ENCODE measurements at regions not wholly inside any gene's neighbourhood (a gene's known extent, or its start where the extent isn't known, plus 50 kb on each side); places are given as distances from the start of the nearest gene placed in this dataset.

GRCh38 chr5:123263859-123264258, 159.3 kb downstream of the CEP120 start:
- H3K9ac ChIP-seq (ENCODE audit: extremely low read depth, insufficient read length, low read length): no peak overlapping the region
- H4K20me1 ChIP-seq (ENCODE audit: control insufficient read depth, insufficient read depth, insufficient read length): no peaks in the 10 kb centered on the region
- H3K18ac ChIP-seq (ENCODE audit: insufficient read length, low read depth, low read length): no peak overlapping the region
- H2AK5ac ChIP-seq (ENCODE audit: insufficient read length, low read length): no peak overlapping the region
- H2BK12ac ChIP-seq (ENCODE audit: insufficient read length, low read depth, low read length): no peak overlapping the region
- Mint-ChIP-seq H3K4me3 (no peak overlapping the region), H3K27ac (no peak overlapping the region), H3K4me1 (peaks cover 22 to 26% of the 10 kb centered on the region in 2 experiments), H3K36me3 (ENCODE audit: insufficient read depth in 1 of 3, low read depth in 3 of 3) (peaks cover 0 to 5% (median 0%) of the 10 kb centered on the region in 3 experiments; a peak in 1 of 7 replicates), H3K9me3 (peaks cover 0 to 4% of the 10 kb centered on the region in 2 experiments; a peak in 1 of 5 replicates), H3K27me3 (ENCODE audit: low read depth) (no peaks in the 10 kb centered on the region)
- no peaks in the 10 kb centered on the region for H3K79me1 ChIP-seq (ENCODE audit: insufficient read depth, low read depth, low read length, poor library complexity, severe bottlenecking)
- H3K27me3 ChIP-seq (ENCODE audit: insufficient read depth, low read length): no peaks in the 10 kb centered on the region
- no peak overlapping the region for H3K27ac ChIP-seq (ENCODE audit: insufficient read length, low read depth, low read length)
- WGBS (ENCODE audit: extremely low coverage, insufficient read length, low lambda C conversion rate): no CpG with 5 or more reads among the region's 2 CpGs
- H2BK20ac ChIP-seq (ENCODE audit: low read depth, low read length, poor library complexity, severe bottlenecking): no peak overlapping the region
- no peaks in the 10 kb centered on the region for H3K9me3 ChIP-seq (ENCODE audit: control insufficient read depth, low read depth, low read length)
- no peaks in the 10 kb centered on the region for H3K23me2 ChIP-seq (ENCODE audit: insufficient read length, low read depth, low read length, poor library complexity, severe bottlenecking)
- no peak overlapping the region for H2BK120ac ChIP-seq (ENCODE audit: low read depth, low read length, poor library complexity, severe bottlenecking)
- H3K23ac ChIP-seq (ENCODE audit: insufficient read length, low read depth, low read length): no peak overlapping the region
- no peak overlapping the region for H2BK5ac ChIP-seq (ENCODE audit: insufficient read length, low read length)
- H3K14ac ChIP-seq (ENCODE audit: insufficient read depth, low read length): no peak overlapping the region
- no peak overlapping the region for H4K8ac ChIP-seq (replicated peaks; ENCODE audit: insufficient read length, low read depth, low read length)
- no peaks in the 10 kb centered on the region for H3K79me2 ChIP-seq (ENCODE audit: insufficient read depth, low read length)
- H3K4me1 ChIP-seq (ENCODE audit: insufficient read depth, low read length): peaks cover 10% of the 10 kb centered on the region; the same call in 1 of the 2 replicates
- no peak for TF ChIP-seq CTCF (conservative IDR thresholded peaks at IDR 0.05)
- H4K5ac ChIP-seq (ENCODE audit: insufficient read length, low read depth, low read length): no peak overlapping the region
- H3K4me2 ChIP-seq (ENCODE audit: insufficient read depth, insufficient read length, low read length): no peak overlapping the region
- H3T11ph ChIP-seq (ENCODE audit: low read length): no peak overlapping the region
- H4K91ac ChIP-seq (ENCODE audit: insufficient read length, low read depth, low read length): no peak overlapping the region
- no peak overlapping the region for H2AFZ ChIP-seq (ENCODE audit: low read length)
- DNase-seq: no peak
- no peak overlapping the region for H3K56ac ChIP-seq (ENCODE audit: insufficient read length, low read depth, low read length)
- H2BK15ac ChIP-seq (ENCODE audit: low read depth, low read length): no peak overlapping the region
- H3K4ac ChIP-seq (ENCODE audit: low read depth, low read length): no peak overlapping the region
